Type B pancreatic cell (in vitro differentiated cells): ENCODE measurements at regions not wholly inside any gene's neighbourhood (a gene's known extent, or its start where the extent isn't known, plus 50 kb on each side); places are given as distances from the start of the nearest gene placed in this dataset.

Experiments used
- DNase-seq: peaks from one replicate; pipeline ENCODE4 v3.0.0; 2021; ENCODE audit warnings: mixed read lengths; ENCODE audit not compliant: unreplicated experiment; ENCODE audit errors: extremely low spot score
- H3K27ac Mint-ChIP-seq: 2 replicates; pipeline ENCODE4 v1.8.0; 2021; ENCODE audit warnings: mild to moderate bottlenecking, mixed read lengths
- H3K27me3 Mint-ChIP-seq: 2 replicates; pipeline ENCODE4 v1.8.0; 2021; ENCODE audit warnings: mixed read lengths
- H3K36me3 Mint-ChIP-seq: 2 replicates; pipeline ENCODE4 v1.8.0; 2021; ENCODE audit warnings: mixed read lengths
- H3K4me1 Mint-ChIP-seq: one replicate; pipeline ENCODE4 v1.8.0; 2021; ENCODE audit warnings: mixed read lengths; ENCODE audit not compliant: unreplicated experiment
- H3K4me3 Mint-ChIP-seq: 2 replicates; pipeline ENCODE4 v1.8.0; 2021; ENCODE audit warnings: mild to moderate bottlenecking, mixed read lengths
- H3K9me3 Mint-ChIP-seq: 2 replicates; pipeline ENCODE4 v1.8.0; 2021; ENCODE audit warnings: mixed read lengths
- TF ChIP-seq, protein P1 (sequence below): fragments of 200-600 bp; sonication (generic); conservative IDR thresholded peaks from 2 replicates; pipeline ENCODE4 v1.5.0; 2021; ENCODE audit warnings: antibody characterized with exemption, mild to moderate bottlenecking

DNA sequence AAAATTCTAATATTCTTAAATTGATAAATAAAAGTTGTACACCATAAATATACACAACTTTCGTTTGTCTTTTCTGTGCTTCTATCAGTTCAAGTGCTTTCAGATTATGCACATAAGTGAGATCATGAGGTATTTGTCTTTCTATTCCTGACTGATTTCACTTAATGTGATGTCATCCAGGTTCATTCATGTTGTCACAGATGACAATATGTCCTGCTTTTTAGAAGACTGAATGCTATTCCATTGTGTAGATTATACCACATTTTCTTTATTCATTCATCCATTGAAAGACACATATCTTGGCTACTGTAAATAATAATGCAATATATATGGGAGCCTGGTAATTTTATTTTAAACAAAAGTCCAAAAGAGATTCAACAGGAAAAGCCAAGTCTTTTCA, 190.1 kb upstream of the ERBB4 start:
- Mint-ChIP-seq H3K9me3 (no peaks in the 10 kb centered on the region), H3K4me3 (no peak overlapping the region), H3K27ac (no peak overlapping the region), H3K36me3 (no peaks in the 10 kb centered on the region), H3K4me1 (no peaks in the 10 kb centered on the region), H3K27me3 (no peaks in the 10 kb centered on the region)
- DNase-seq, result no peak
- TF ChIP-seq, protein P1, sequence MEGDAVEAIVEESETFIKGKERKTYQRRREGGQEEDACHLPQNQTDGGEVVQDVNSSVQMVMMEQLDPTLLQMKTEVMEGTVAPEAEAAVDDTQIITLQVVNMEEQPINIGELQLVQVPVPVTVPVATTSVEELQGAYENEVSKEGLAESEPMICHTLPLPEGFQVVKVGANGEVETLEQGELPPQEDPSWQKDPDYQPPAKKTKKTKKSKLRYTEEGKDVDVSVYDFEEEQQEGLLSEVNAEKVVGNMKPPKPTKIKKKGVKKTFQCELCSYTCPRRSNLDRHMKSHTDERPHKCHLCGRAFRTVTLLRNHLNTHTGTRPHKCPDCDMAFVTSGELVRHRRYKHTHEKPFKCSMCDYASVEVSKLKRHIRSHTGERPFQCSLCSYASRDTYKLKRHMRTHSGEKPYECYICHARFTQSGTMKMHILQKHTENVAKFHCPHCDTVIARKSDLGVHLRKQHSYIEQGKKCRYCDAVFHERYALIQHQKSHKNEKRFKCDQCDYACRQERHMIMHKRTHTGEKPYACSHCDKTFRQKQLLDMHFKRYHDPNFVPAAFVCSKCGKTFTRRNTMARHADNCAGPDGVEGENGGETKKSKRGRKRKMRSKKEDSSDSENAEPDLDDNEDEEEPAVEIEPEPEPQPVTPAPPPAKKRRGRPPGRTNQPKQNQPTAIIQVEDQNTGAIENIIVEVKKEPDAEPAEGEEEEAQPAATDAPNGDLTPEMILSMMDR, result no peak

DNA sequence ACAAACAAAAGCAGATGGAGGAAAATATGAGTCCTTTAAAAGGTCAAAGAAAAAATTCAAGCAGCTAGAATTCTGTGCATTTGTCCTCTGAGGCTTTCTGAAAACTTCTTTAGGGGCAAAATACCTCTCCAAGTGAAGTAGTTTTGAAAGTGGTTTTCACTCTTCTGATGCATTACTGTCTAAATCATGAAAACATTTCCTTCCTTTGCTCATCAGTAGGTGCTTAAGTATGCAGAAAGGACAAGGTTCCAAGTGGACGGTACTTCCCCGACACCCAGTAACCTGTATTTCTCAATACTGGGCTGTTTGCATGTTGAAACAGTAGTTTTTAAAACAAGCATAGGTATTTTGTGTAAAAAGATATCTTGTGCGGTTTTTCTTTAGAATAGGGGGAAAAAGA, 189.1 kb upstream of the ERBB4 start:
- Mint-ChIP-seq H3K9me3 (no peaks in the 10 kb centered on the region), H3K36me3 (no peaks in the 10 kb centered on the region), H3K27ac (no peak overlapping the region), H3K4me1 (peaks cover 3% of the 10 kb centered on the region), H3K27me3 (no peaks in the 10 kb centered on the region), H3K4me3 (no peak overlapping the region)
- DNase-seq, result no peak
- TF ChIP-seq, protein P1, result no peak

DNA sequence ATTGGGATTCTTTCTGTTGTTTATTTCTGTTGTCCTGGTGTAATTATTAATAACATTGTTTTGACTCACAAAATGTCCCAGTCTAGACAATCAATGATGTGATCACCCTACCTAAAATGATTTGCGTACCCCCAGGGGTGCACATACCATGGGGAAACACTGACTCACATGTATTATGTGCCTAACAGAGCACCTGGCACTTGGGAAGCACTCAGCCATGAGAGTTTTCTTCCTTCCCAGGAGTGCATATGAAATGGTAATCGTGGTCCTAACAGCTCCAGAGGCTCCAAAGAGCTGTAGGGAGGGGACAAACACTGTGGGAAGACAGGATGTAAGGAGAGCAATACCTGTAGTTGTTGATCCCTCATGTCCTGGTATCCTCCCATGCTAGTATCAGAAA, 187.8 kb upstream of the ERBB4 start:
- no peaks in the 10 kb centered on the region for H3K27me3 Mint-ChIP-seq
- TF ChIP-seq, protein P1, result no peak
- no peaks in the 10 kb centered on the region for H3K36me3 Mint-ChIP-seq
- DNase-seq, result no peak
- H3K4me1 Mint-ChIP-seq, result peaks cover 3% of the 10 kb centered on the region
- H3K4me3 Mint-ChIP-seq, result no peak overlapping the region
- peaks cover 4% of the 10 kb centered on the region for H3K9me3 Mint-ChIP-seq
- H3K27ac Mint-ChIP-seq, result no peak overlapping the region

DNA sequence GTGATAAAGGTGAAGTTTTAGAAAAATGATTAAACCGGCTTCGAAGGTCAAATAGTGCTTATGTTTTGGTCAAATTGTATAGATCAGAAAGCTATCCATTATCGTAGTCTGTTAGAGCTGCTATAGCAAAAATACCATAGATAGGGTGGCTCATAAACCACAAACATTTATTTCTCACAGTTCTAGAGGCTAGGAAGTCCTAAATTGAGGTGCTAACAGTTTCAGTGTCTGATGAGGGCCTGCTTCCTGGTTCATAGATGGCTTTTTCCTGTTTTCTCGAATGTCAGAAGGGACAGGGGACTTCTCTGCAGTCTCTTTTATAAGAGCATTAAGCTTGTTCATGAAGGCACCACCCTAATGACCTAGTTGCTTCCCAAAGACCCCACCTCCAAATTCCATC, 186.6 kb upstream of the ERBB4 start:
- Mint-ChIP-seq H3K4me1 (peaks cover 3% of the 10 kb centered on the region), H3K36me3 (no peaks in the 10 kb centered on the region), H3K27ac (no peak overlapping the region), H3K27me3 (no peaks in the 10 kb centered on the region), H3K4me3 (no peak overlapping the region), H3K9me3 (peaks cover 4% of the 10 kb centered on the region)
- no peak for DNase-seq
- TF ChIP-seq, protein P1, result no peak

DNA sequence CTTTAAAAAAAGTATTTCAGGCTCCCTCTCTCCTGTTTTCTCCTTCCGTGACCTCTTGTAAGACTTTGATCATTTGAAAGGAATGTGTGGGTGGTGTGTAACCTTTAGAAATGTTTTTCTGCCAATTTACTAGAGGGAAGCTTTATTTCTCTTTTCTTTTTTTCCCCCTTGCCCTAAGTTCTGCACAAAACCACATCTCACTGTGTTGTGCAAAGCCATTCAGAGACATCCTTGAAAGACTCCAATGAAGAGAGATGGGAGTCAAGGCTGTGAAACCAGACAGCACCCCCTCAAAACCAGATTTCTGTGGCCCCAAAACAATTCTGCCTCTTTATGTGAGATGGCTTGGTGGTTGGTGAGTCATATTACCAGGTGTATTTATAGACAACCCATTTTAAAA, 184.6 kb upstream of the ERBB4 start:
- H3K4me1 Mint-ChIP-seq, result peaks cover 3% of the 10 kb centered on the region
- no peaks in the 10 kb centered on the region for H3K36me3 Mint-ChIP-seq
- TF ChIP-seq, protein P1, result no peak
- H3K9me3 Mint-ChIP-seq, result peaks cover 4% of the 10 kb centered on the region
- DNase-seq, result no peak
- H3K27me3 Mint-ChIP-seq, result no peaks in the 10 kb centered on the region
- H3K4me3 Mint-ChIP-seq, result no peak overlapping the region
- H3K27ac Mint-ChIP-seq, result no peak overlapping the region

DNA sequence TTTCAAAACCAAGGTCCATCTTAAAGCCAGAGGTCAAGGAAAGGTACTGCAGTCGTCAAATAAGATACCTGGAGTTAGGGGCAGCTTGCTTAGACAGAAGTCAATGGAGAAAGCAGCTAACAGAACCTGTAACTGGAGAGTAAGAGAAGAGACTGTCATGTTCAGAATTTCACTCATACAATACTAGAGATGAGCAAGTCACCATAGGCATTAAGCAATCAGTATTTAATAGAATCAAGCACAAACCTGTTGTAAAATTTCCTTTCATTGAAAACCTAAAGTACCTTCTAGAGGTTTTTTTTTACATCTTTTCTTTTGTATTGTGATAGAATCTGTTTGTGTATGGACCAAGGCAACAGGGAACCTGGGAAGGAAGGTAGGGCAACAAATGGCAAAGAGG, 183.4 kb upstream of the ERBB4 start:
- H3K4me3 Mint-ChIP-seq, result no peak overlapping the region
- no peak for DNase-seq
- H3K27ac Mint-ChIP-seq, result no peak overlapping the region
- H3K9me3 Mint-ChIP-seq, result peaks cover 4% of the 10 kb centered on the region
- H3K27me3 Mint-ChIP-seq, result no peaks in the 10 kb centered on the region
- TF ChIP-seq, protein P1, result no peak
- H3K36me3 Mint-ChIP-seq, result no peaks in the 10 kb centered on the region
- H3K4me1 Mint-ChIP-seq, result peaks cover 3% of the 10 kb centered on the region
